ENCODE measurements at regions not wholly inside any gene's neighbourhood (a gene's known extent, or its start where the extent isn't known, plus 50 kb on each side); places are given as distances from the start of the nearest gene placed in this dataset.

GRCh38 chr5:6902094-6902493 is 188.9 kb downstream of the TENT4A start:
- DNase-seq (no peak), ATAC-seq (ENCODE audit: low read depth) (no peak)
- Mint-ChIP-seq H3K36me3 (ENCODE audit: low read depth) (no peaks in the 10 kb centered on the region), H3K9me3 (peaks cover 6% of the 10 kb centered on the region), H3K27ac (no peak overlapping the region), H3K4me1 (no peaks in the 10 kb centered on the region), H3K4me3 (no peak overlapping the region), H3K27me3 (no peaks in the 10 kb centered on the region)
- ChIA-PET POLR2A (no interaction called here), CTCF (no interaction called here)
- TF ChIP-seq, protein P1, sequence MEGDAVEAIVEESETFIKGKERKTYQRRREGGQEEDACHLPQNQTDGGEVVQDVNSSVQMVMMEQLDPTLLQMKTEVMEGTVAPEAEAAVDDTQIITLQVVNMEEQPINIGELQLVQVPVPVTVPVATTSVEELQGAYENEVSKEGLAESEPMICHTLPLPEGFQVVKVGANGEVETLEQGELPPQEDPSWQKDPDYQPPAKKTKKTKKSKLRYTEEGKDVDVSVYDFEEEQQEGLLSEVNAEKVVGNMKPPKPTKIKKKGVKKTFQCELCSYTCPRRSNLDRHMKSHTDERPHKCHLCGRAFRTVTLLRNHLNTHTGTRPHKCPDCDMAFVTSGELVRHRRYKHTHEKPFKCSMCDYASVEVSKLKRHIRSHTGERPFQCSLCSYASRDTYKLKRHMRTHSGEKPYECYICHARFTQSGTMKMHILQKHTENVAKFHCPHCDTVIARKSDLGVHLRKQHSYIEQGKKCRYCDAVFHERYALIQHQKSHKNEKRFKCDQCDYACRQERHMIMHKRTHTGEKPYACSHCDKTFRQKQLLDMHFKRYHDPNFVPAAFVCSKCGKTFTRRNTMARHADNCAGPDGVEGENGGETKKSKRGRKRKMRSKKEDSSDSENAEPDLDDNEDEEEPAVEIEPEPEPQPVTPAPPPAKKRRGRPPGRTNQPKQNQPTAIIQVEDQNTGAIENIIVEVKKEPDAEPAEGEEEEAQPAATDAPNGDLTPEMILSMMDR (IDR thresholded peaks at IDR 0.05), result no peak
- intact Hi-C loops (cut with micrococcal nuclease), result no loop called here

GRCh38 chr5:6902597-6902996 is 189.4 kb downstream of the TENT4A start:
- intact Hi-C loops (cut with micrococcal nuclease), result no loop called here

GRCh38 chr5:6903934-6904333 is 190.7 kb downstream of the TENT4A start:
- Mint-ChIP-seq H3K36me3 (ENCODE audit: low read depth) (no peaks in the 10 kb centered on the region), H3K4me3 (no peak overlapping the region), H3K27ac (no peak overlapping the region), H3K4me1 (no peaks in the 10 kb centered on the region), H3K27me3 (no peaks in the 10 kb centered on the region), H3K9me3 (no peaks in the 10 kb centered on the region)
- POLR2A ChIA-PET, result no interaction called here
- TF ChIP-seq, protein P1 (IDR thresholded peaks at IDR 0.05), result no peak
- ATAC-seq (ENCODE audit: low read depth) (no peak), DNase-seq (no peak)
- CTCF ChIA-PET, result no interaction called here
- intact Hi-C loops (cut with micrococcal nuclease), result no loop called here

More at GRCh38 chr5:6902597-6902996, 189.4 kb downstream of the TENT4A start:
- Mint-ChIP-seq H3K36me3 (ENCODE audit: low read depth) (no peaks in the 10 kb centered on the region), H3K4me3 (no peak overlapping the region), H3K4me1 (no peaks in the 10 kb centered on the region), H3K9me3 (peaks cover 4% of the 10 kb centered on the region), H3K27ac (no peak overlapping the region), H3K27me3 (no peaks in the 10 kb centered on the region)
- DNase-seq, result no peak
- no peak for ATAC-seq (ENCODE audit: low read depth)
- TF ChIP-seq, protein P1 (IDR thresholded peaks at IDR 0.05), result no peak
- ChIA-PET POLR2A (no interaction called here), CTCF (no interaction called here)

- CTCF ChIA-PET, result no interaction called here
- no peak for ATAC-seq (ENCODE audit: low read depth)
- no peaks in the 10 kb centered on the region for H3K4me1 Mint-ChIP-seq
- no peaks in the 10 kb centered on the region for H3K27me3 Mint-ChIP-seq
- DNase-seq, result no peak
- intact Hi-C loops (cut with micrococcal nuclease), result no loop called here
- H3K27ac Mint-ChIP-seq, result no peak overlapping the region
- H3K4me3 Mint-ChIP-seq, result no peak overlapping the region
- H3K9me3 Mint-ChIP-seq, result no peaks in the 10 kb centered on the region
- no peaks in the 10 kb centered on the region for H3K36me3 Mint-ChIP-seq (ENCODE audit: low read depth)
- POLR2A ChIA-PET, result no interaction called here
- TF ChIP-seq, protein P1 (IDR thresholded peaks at IDR 0.05), result no peak
Observed at GRCh38 chr5:6904860-6905259, 191.6 kb downstream of the TENT4A start.

- intact Hi-C loops (cut with micrococcal nuclease), result no loop called here
- Mint-ChIP-seq H3K27me3 (no peaks in the 10 kb centered on the region), H3K36me3 (ENCODE audit: low read depth) (no peaks in the 10 kb centered on the region), H3K9me3 (no peaks in the 10 kb centered on the region), H3K27ac (no peak overlapping the region), H3K4me1 (no peaks in the 10 kb centered on the region), H3K4me3 (no peak overlapping the region)
- no peak for DNase-seq
- TF ChIP-seq, protein P1 (IDR thresholded peaks at IDR 0.05), result no peak
- ChIA-PET CTCF (no interaction called here), POLR2A (no interaction called here)
- ATAC-seq (ENCODE audit: low read depth), result no peak
Observed at GRCh38 chr5:6905423-6905822, 192.2 kb downstream of the TENT4A start.
